ENCODE measurements at regions not wholly inside any gene's neighbourhood (a gene's known extent, or its start where the extent isn't known, plus 50 kb on each side); places are given as distances from the start of the nearest gene placed in this dataset.
"Not testable (repeated sequence)": the region's sequence is repeated elsewhere in the genome, so short reads cannot be mapped to it uniquely, and the experiment has no call there.

- DNase-seq: no peak
These were observed 357.8 kb downstream of the CETN3 start for GRCh38 chr5:90051756-90052155.

GRCh38 chr5:90050103-90050502 is 359.5 kb downstream of the CETN3 start:
- no peak for DNase-seq

- DNase-seq: no peak
These were observed 362.4 kb downstream of the CETN3 start for GRCh38 chr5:90047113-90047512.

GRCh38 chr5:90040082-90040481 is 369.5 kb downstream of the CETN3 start:
- DNase-seq: not testable (repeated sequence)

GRCh38 chr5:90037646-90038045 is 371.9 kb downstream of the CETN3 start:
- no peak for DNase-seq

GRCh38 chr5:90022711-90023053 is 386.9 kb downstream of the CETN3 start:
- no peak for DNase-seq

- DNase-seq: no peak
These were observed 387.4 kb downstream of the CETN3 start for GRCh38 chr5:90022002-90022710.

GRCh38 chr5:90020575-90021538 is 388.7 kb downstream of the CETN3 start:
- DNase-seq: peak; percentile 10 to 16

GRCh38 chr5:90017239-90017638 is 392.3 kb downstream of the CETN3 start:
- DNase-seq: no peak

GRCh38 chr5:90015584-90016018 is 394.0 kb downstream of the CETN3 start:
- peak; percentile 46 to 54 for DNase-seq

GRCh38 chr5:90014420-90014819 is 395.1 kb downstream of the CETN3 start:
- DNase-seq: no peak

GRCh38 chr5:90000351-90000750 is 409.2 kb downstream of the CETN3 start:
- DNase-seq: no peak

- DNase-seq: no peak
These were observed 410.8 kb downstream of the CETN3 start for GRCh38 chr5:89998519-89999305.

- peak; percentile 28 to 37 for DNase-seq
These were observed 412.7 kb downstream of the CETN3 start for GRCh38 chr5:89996890-89997289.

- no peak for DNase-seq
These were observed 413.2 kb downstream of the CETN3 start for GRCh38 chr5:89996335-89996734.

- no peak for DNase-seq
These were observed 415.3 kb downstream of the CETN3 start for GRCh38 chr5:89994266-89994665.

GRCh38 chr5:89992201-89992600 is 417.4 kb downstream of the CETN3 start:
- no peak for DNase-seq

GRCh38 chr5:89991592-89991991 is 418.0 kb downstream of the CETN3 start:
- no peak for DNase-seq

- DNase-seq: no peak
These were observed 419.8 kb downstream of the CETN3 start for GRCh38 chr5:89989776-89990175.

GRCh38 chr5:89988998-89989655 is 420.4 kb downstream of the CETN3 start:
- no peak for DNase-seq

GRCh38 chr5:89988129-89988810 is 421.3 kb downstream of the CETN3 start:
- no peak for DNase-seq

- DNase-seq: no peak
These were observed 426.3 kb downstream of the CETN3 start for GRCh38 chr5:89983216-89983615.

Data from AML-193 (cell line).